ENCODE measurements at regions not wholly inside any gene's neighbourhood (a gene's known extent, or its start where the extent isn't known, plus 50 kb on each side); places are given as distances from the start of the nearest gene placed in this dataset.
A peak's percentile ranks its signal among the peaks of the same experiment; 100 is the strongest.

DNA sequence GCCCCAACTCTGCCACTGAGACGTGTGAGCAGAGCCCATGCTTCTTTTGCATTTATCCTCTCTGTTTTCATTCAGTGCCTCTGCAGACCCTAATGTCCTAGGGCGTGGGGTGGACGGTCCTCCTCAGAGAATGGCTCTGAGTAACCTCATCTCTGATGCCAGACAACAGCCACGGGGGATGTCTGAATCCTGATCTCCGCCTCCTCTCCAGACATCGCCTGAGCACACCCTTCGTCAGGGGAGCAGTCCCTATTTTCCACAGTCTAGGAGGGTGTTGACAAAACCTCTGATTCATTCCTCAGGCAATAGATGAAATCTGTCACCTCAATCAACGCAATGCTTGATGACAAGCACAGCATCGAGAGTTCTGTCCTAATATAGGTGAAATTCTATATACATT lies 109.2 kb upstream of the DYRK2 start:
- H3K27me3 ChIP-seq (ENCODE audit: insufficient read depth, low read depth, severe bottlenecking) = no peaks in the 10 kb centered on the region
- no peaks in the 10 kb centered on the region for H3K9me3 ChIP-seq (ENCODE audit: severe bottlenecking)
- TF ChIP-seq, protein P1, sequence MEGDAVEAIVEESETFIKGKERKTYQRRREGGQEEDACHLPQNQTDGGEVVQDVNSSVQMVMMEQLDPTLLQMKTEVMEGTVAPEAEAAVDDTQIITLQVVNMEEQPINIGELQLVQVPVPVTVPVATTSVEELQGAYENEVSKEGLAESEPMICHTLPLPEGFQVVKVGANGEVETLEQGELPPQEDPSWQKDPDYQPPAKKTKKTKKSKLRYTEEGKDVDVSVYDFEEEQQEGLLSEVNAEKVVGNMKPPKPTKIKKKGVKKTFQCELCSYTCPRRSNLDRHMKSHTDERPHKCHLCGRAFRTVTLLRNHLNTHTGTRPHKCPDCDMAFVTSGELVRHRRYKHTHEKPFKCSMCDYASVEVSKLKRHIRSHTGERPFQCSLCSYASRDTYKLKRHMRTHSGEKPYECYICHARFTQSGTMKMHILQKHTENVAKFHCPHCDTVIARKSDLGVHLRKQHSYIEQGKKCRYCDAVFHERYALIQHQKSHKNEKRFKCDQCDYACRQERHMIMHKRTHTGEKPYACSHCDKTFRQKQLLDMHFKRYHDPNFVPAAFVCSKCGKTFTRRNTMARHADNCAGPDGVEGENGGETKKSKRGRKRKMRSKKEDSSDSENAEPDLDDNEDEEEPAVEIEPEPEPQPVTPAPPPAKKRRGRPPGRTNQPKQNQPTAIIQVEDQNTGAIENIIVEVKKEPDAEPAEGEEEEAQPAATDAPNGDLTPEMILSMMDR (IDR thresholded peaks at IDR 0.05; ENCODE audit: low read depth, low read length) = no peak
- no peak for DNase-seq
- H3K27ac ChIP-seq = no peak overlapping the region
- no peaks in the 10 kb centered on the region for H3K36me3 ChIP-seq
- no peak overlapping the region for H3K4me3 ChIP-seq (ENCODE audit: low read depth, low read length)

DNA sequence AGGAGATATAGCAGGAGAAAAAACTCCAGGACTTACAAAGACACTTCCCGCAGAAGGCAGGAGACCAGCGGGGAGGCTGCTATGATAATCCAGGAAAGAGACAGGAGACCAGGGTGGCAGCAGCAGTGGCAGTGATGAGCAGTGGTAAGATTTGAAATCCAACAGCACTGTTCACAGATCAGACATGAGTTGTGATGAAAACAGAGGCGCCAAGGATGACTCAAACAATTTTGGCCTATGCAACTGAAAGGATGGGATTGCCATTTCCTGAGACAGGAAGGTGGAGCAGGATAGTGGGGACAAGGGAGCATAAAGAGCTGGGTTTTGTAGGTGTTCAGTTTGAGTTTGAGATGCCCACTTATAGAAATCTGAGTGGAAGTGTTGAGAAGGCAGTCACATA lies 108.6 kb upstream of the DYRK2 start:
- Histone ChIP-seq H3K36me3 (no peaks in the 10 kb centered on the region), H3K27me3 (ENCODE audit: insufficient read depth, low read depth, severe bottlenecking) (no peaks in the 10 kb centered on the region), H3K27ac (no peak overlapping the region), H3K9me3 (ENCODE audit: severe bottlenecking) (no peaks in the 10 kb centered on the region), H3K4me3 (ENCODE audit: low read depth, low read length) (no peak overlapping the region)
- TF ChIP-seq, protein P1 (IDR thresholded peaks at IDR 0.05; ENCODE audit: low read depth, low read length) = no peak
- no peak for DNase-seq

DNA sequence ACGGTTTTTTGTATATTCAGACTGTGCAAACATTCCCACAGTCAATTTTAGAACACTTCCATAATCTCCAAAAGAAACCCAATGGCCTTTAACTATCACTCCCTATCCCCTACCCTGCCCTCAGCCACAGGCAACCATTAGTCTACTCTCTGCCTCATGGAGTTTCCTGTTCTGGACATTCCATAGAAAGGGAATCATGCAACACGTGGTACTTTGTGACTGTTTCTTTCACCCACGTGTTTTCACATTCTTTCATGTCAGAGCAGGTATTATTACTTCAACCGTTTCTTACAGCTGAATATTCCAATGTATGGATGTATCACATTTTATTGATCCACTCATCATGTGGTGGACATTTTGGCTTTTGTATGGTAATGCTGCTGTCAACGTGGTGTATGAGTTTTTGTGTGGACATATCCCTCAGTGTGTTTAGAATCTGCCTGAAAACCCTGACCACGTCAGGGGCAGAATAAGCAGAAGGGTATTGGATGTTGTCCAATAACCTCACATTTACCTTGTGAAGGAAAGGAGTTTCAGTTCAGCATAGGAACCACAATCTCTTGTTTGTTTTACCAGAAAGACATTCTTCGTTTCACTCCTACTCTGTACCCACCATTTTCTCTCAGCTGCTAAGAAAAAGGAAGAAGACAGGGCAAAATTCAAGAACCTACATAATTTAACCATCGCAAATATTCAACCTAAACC lies 107.5 kb upstream of the DYRK2 start:
- H3K9me3 ChIP-seq (ENCODE audit: severe bottlenecking) = no peaks in the 10 kb centered on the region
- no peak for DNase-seq
- H3K27me3 ChIP-seq (ENCODE audit: insufficient read depth, low read depth, severe bottlenecking) = no peaks in the 10 kb centered on the region
- TF ChIP-seq, protein P1 (IDR thresholded peaks at IDR 0.05; ENCODE audit: low read depth, low read length) = no peak
- H3K27ac ChIP-seq = no peak overlapping the region
- no peak overlapping the region for H3K4me3 ChIP-seq (ENCODE audit: low read depth, low read length)
- no peaks in the 10 kb centered on the region for H3K36me3 ChIP-seq

DNA sequence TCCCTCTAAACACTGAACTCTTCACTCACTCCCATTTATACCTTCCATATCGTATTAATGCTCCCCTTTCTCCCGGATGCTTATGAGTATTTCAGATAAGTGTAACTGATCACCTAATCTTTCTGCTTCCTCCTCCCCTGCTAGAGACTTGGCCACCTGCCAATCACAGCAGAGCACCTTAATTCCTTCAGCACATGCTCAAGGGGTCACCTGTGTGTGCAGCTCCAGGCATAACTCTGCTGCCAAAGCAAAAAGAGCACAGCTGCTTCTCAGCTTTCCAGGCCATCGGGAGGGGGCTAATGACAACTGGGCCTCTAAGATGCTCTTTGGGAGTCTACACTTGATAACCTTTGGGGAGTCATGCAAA lies 106.9 kb upstream of the DYRK2 start:
- no peaks in the 10 kb centered on the region for H3K27me3 ChIP-seq (ENCODE audit: insufficient read depth, low read depth, severe bottlenecking)
- peak; percentile 59 for DNase-seq
- TF ChIP-seq, protein P1 (IDR thresholded peaks at IDR 0.05; ENCODE audit: low read depth, low read length) = no peak
- no peak overlapping the region for H3K4me3 ChIP-seq (ENCODE audit: low read depth, low read length)
- no peaks in the 10 kb centered on the region for H3K36me3 ChIP-seq
- H3K9me3 ChIP-seq (ENCODE audit: severe bottlenecking) = no peaks in the 10 kb centered on the region
- no peak overlapping the region for H3K27ac ChIP-seq

DNA sequence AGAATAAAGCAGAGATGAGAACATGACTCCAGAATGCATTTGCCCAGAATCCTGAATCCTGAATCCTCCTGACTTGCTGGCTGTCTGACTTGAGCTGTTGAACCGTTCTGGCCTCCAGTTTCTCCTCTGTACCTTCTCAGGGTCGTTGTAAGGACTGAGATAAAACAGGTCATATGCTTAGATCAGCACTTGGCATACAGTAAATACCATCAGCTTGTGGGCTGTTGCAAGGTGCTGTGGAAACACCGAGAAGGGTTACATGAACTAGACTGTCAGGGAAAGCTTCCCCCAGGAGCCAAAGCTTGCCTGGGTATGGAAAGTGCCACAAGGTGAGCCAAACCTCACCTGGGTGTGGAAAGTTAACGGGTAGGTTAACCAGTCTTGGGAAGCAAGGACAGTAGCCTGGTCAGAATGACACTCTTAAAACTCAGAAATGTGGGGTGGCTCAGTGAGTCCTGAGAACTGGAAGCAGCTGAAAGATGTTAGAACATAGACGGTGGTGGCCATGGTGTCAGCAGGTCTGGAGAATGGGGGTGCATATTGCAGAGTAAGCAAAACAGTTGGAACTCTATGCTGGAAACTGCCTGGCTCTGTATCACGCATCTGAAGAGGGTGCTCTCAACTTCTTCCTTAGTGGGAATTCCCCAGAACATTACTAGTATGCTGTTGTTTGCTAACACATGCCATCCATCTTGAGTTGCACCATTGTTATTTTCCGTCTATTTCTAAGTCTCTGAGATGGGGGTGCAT lies 105.3 kb upstream of the DYRK2 start:
- H3K27ac ChIP-seq = no peak overlapping the region
- H3K36me3 ChIP-seq = no peaks in the 10 kb centered on the region
- no peak overlapping the region for H3K4me3 ChIP-seq (ENCODE audit: low read depth, low read length)
- no peaks in the 10 kb centered on the region for H3K9me3 ChIP-seq (ENCODE audit: severe bottlenecking)
- DNase-seq = no peak
- TF ChIP-seq, protein P1 (IDR thresholded peaks at IDR 0.05; ENCODE audit: low read depth, low read length) = no peak
- no peaks in the 10 kb centered on the region for H3K27me3 ChIP-seq (ENCODE audit: insufficient read depth, low read depth, severe bottlenecking)
